CD4-positive, alpha-beta T cell (primary cell): ENCODE measurements at regions not wholly inside any gene's neighbourhood (a gene's known extent, or its start where the extent isn't known, plus 50 kb on each side); places are given as distances from the start of the nearest gene placed in this dataset.

Experiments used
- ATAC-seq: fragments of 200-7000 bp; cut with Tn5 transposase; one replicate; pipeline ENCODE4 v1.10.0; 2022; ENCODE audit warnings: mild to moderate bottlenecking; ENCODE audit not compliant: poor library complexity
- CTCF ChIA-PET: fragments of 350-600 bp; sonication (Branson Sonifier 250); formaldehyde crosslinking; loops from one replicate; lab custom pipeline; 2021; ENCODE audit warnings: antibody characterized with exemption, inconsistent platforms; lab: Charles Lee
- POLR2A ChIA-PET: fragments of 350-600 bp; sonication (Branson Sonifier 250); formaldehyde crosslinking; loops from one replicate; lab custom pipeline; 2021; ENCODE audit warnings: antibody characterized with exemption, inconsistent platforms; lab: Charles Lee
- DNase-seq, 14 experiments: peaks; one replicate each; pipeline ENCODE4 v3.0.0-alpha.2; 2013 to 2020; ENCODE audit warnings: mixed read lengths in 2 of 14
- H3K27ac ChIP-seq, 2 donors: one replicate each; pipeline versions ENCODE4 v1.5.1 to v1.7.0; 2013; ENCODE audit warnings: low read length in 2 of 2, low read depth in 1 of 2, mild to moderate bottlenecking in 1 of 2
- H3K27me3 ChIP-seq, 2 experiments: 1 replicate in 1 of 2; 2 replicates in 1 of 2; pipeline versions ENCODE4 v1.6.1 to v1.7.0; 2013; ENCODE audit warnings: low read length in 2 of 2, control low read depth in 1 of 2, mild to moderate bottlenecking in 1 of 2, moderate library complexity in 1 of 2; ENCODE audit not compliant: insufficient read depth in 2 of 2, control insufficient read depth in 1 of 2
- H3K36me3 ChIP-seq: one replicate; pipeline ENCODE4 v1.6.1; 2013; ENCODE audit warnings: low read length, control low read depth; ENCODE audit not compliant: insufficient read depth
- H3K4me1 ChIP-seq: one replicate; pipeline ENCODE4 v1.6.1; 2013; ENCODE audit warnings: low read length, control low read depth; ENCODE audit not compliant: insufficient read depth
- H3K4me3 ChIP-seq: one replicate; pipeline ENCODE4 v1.5.1; 2013; ENCODE audit warnings: mild to moderate bottlenecking, low read length, moderate library complexity
- H3K9me3 ChIP-seq, 2 experiments: 1 replicate in 1 of 2; 2 replicates in 1 of 2; pipeline versions ENCODE4 v1.6.1 to v1.7.0; 2013; ENCODE audit warnings: low read length in 2 of 2, mild to moderate bottlenecking in 2 of 2, control low read depth in 1 of 2, moderate library complexity in 1 of 2; ENCODE audit not compliant: control insufficient read depth in 1 of 2, insufficient read depth in 1 of 2
- H3K27ac Mint-ChIP-seq: one replicate; pipeline ENCODE4 v1.8.0; 2020; ENCODE audit warnings: mixed read lengths
- H3K27me3 Mint-ChIP-seq: one replicate; pipeline ENCODE4 v1.8.0; 2021; ENCODE audit warnings: mixed read lengths
- H3K36me3 Mint-ChIP-seq: one replicate; pipeline ENCODE4 v1.8.0; 2021; ENCODE audit warnings: low read depth, mixed read lengths
- H3K4me1 Mint-ChIP-seq: one replicate; pipeline ENCODE4 v1.8.0; 2021; ENCODE audit warnings: low read depth, mixed read lengths
- H3K4me3 Mint-ChIP-seq: one replicate; pipeline ENCODE4 v1.8.0; 2020; ENCODE audit warnings: mild to moderate bottlenecking, mixed read lengths
- H3K9me3 Mint-ChIP-seq: one replicate; pipeline ENCODE4 v1.8.0; 2020; ENCODE audit warnings: mixed read lengths
- intact Hi-C, 2 experiments: fragments of 100-400 bp; cut with DNase I in 1 of 2; cut with micrococcal nuclease in 1 of 2; formaldehyde crosslinking; loops; one replicate each; pipeline versions ENCODE4 v1.15.1 to v1.9.0; 2023 to 2025; cut with DNase I, micrococcal nuclease
- TF ChIP-seq, protein P1 (sequence below): fragments of 200-600 bp; IDR thresholded peaks from one replicate; pipeline ENCODE4 v1.8.0; 2022; ENCODE audit warnings: antibody characterized with exemption, mild to moderate bottlenecking

DNA sequence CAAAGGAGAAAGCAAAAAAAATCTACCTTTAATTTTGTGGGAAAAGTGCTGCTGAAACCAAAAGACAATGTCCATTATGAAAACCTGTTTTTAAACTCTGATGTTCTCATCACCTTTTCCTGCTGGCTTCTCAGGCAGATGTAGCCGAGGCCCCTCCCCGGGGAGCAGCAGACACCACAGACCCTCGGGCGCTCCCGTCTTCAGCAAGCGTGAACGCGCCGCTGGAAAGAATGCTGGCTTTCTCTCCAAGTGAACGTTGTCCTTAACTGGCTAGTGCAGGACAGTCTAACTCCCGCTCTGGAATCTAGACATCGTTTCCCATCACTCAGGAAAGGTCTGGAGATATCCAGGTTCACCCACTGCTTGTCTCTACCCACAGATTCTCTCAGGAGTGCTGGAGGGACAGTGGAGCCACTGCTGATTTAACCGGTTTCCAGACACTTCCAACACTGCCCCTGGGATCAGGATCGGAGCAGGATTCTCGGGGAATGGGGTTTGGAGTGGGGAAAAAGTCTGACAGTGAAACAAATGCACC lies 211.2 kb downstream of the RBFOX3 start:
- Mint-ChIP-seq H3K27ac (no peak overlapping the region), H3K9me3 (no peaks in the 10 kb centered on the region), H3K36me3 (no peaks in the 10 kb centered on the region), H3K27me3 (peaks cover 47% of the 10 kb centered on the region), H3K4me1 (peaks cover 14% of the 10 kb centered on the region), H3K4me3 (no peak overlapping the region)
- no peak for DNase-seq
- Histone ChIP-seq H3K4me3 (no peak overlapping the region), H3K9me3 (peaks cover 0 to 3% of the 10 kb centered on the region in 2 experiments), H3K36me3 (no peaks in the 10 kb centered on the region), H3K27ac (no peak overlapping the region), H3K27me3 (peaks cover 14 to 28% of the 10 kb centered on the region in 2 experiments), H3K4me1 (peaks cover 12% of the 10 kb centered on the region)
- intact Hi-C loops, result no loop called here
- ChIA-PET POLR2A (no interaction called here), CTCF (no interaction called here)
- ATAC-seq, result no peak
- TF ChIP-seq, protein P1, sequence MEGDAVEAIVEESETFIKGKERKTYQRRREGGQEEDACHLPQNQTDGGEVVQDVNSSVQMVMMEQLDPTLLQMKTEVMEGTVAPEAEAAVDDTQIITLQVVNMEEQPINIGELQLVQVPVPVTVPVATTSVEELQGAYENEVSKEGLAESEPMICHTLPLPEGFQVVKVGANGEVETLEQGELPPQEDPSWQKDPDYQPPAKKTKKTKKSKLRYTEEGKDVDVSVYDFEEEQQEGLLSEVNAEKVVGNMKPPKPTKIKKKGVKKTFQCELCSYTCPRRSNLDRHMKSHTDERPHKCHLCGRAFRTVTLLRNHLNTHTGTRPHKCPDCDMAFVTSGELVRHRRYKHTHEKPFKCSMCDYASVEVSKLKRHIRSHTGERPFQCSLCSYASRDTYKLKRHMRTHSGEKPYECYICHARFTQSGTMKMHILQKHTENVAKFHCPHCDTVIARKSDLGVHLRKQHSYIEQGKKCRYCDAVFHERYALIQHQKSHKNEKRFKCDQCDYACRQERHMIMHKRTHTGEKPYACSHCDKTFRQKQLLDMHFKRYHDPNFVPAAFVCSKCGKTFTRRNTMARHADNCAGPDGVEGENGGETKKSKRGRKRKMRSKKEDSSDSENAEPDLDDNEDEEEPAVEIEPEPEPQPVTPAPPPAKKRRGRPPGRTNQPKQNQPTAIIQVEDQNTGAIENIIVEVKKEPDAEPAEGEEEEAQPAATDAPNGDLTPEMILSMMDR, result no peak

DNA sequence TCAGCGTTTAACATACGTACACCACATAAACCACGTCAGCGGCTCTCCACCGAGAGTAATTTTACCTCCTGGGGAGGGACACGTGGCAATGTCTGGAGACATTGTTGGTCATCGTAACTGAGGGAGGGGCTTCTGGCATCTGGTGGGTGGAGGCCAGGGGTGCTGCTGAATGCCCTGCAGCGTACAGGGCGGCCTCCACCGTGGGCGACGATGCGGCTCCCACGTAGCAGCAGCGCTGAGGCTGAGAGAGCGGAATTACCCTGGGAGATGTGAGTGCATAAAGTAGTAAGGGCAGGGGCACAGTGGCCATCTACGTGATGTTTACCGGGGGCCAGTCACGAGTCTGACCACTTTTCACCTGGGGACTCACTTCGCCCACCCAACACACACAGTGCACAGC lies 212.4 kb downstream of the RBFOX3 start:
- no peak for ATAC-seq

DNA sequence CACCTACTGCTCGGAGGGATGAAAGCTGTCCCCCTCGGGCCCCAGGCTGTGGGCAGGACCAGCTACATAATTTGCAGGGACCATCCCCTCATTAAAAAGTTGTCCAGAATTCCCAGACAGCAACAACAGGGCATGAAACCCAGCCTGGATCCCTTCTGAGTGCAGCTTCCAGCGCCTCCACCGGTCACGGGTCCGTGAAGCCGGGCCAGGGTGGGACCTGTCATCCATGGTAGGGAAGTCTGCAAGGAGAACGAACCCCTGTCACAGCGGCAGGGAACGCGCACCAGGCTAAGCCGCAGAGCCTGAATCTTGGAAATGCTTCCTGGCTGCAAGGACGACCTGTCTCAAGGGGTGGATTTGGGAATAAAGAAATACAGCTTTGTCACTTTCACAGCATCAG lies 214.2 kb downstream of the RBFOX3 start:
- ATAC-seq (no peak), DNase-seq (no peak)
- Histone ChIP-seq H3K27ac (no peak overlapping the region), H3K4me1 (peaks cover 17% of the 10 kb centered on the region), H3K4me3 (no peak overlapping the region), H3K27me3 (peaks cover 19 to 29% of the 10 kb centered on the region in 2 experiments), H3K36me3 (no peaks in the 10 kb centered on the region), H3K9me3 (peaks cover 0 to 3% of the 10 kb centered on the region in 2 experiments)
- no peak overlapping the region for H3K4me3 Mint-ChIP-seq
- peaks cover 69% of the 10 kb centered on the region for H3K27me3 Mint-ChIP-seq
- no peak overlapping the region for H3K27ac Mint-ChIP-seq
- H3K9me3 Mint-ChIP-seq, result no peaks in the 10 kb centered on the region
- CTCF ChIA-PET, result no interaction called here
- POLR2A ChIA-PET, result no interaction called here
- intact Hi-C loops, result no loop called here
- TF ChIP-seq, protein P1, result no peak
- no peaks in the 10 kb centered on the region for H3K36me3 Mint-ChIP-seq
- H3K4me1 Mint-ChIP-seq, result peaks cover 14% of the 10 kb centered on the region

More for the DNA sequence above, 212.4 kb downstream of the RBFOX3 start:
- Mint-ChIP-seq H3K36me3 (no peaks in the 10 kb centered on the region), H3K4me1 (peaks cover 14% of the 10 kb centered on the region), H3K4me3 (no peak overlapping the region), H3K27ac (no peak overlapping the region), H3K9me3 (no peaks in the 10 kb centered on the region), H3K27me3 (peaks cover 57% of the 10 kb centered on the region)
- H3K4me3 ChIP-seq, result no peak overlapping the region
- peaks cover 0 to 3% of the 10 kb centered on the region in 2 experiments for H3K9me3 ChIP-seq
- peaks cover 12% of the 10 kb centered on the region for H3K4me1 ChIP-seq
- TF ChIP-seq, protein P1, result no peak
- no peak overlapping the region for H3K27ac ChIP-seq
- DNase-seq, result no peak
- H3K27me3 ChIP-seq, result peaks cover 19 to 28% of the 10 kb centered on the region in 2 experiments
- ChIA-PET CTCF (no interaction called here), POLR2A (no interaction called here)
- intact Hi-C loops, result no loop called here
- H3K36me3 ChIP-seq, result no peaks in the 10 kb centered on the region
